ENCODE measurements at regions not wholly inside any gene's neighbourhood (a gene's known extent, or its start where the extent isn't known, plus 50 kb on each side); places are given as distances from the start of the nearest gene placed in this dataset.

GRCh38 chr2:118246726-118247125 lies 158.5 kb downstream of the INSIG2 start:
- TF ChIP-seq POLR2AphosphoS5 (IDR thresholded peaks at IDR 0.05): no peak
- TF ChIP-seq POLR2A (IDR thresholded peaks at IDR 0.05; ENCODE audit: low read depth): no peak
- TF ChIP-seq EP300 (IDR thresholded peaks at IDR 0.05): no peak
- no peak for TF ChIP-seq CTCF (IDR thresholded peaks at IDR 0.05)
- Histone ChIP-seq H3K4me1 (no peaks in the 10 kb centered on the region), H3K27ac (replicated peaks in 1 of 4) (no peak overlapping the region), H3K27me3 (peaks cover 0 to 30% (median 0%) of the 10 kb centered on the region in 4 donors), H3K9me3 (no peaks in the 10 kb centered on the region), H3K36me3 (no peaks in the 10 kb centered on the region), H3K4me3 (no peak overlapping the region)
- 79% methylated on average over 5 of the region's 5 CpGs for WGBS
- intact Hi-C loops (cut with DNase I): no loop called here
- DNase-seq (ENCODE audit: extremely low spot score): no peak

GRCh38 chr2:118246079-118246478 lies 157.8 kb downstream of the INSIG2 start:
- 85% methylated on average over 4 of the region's 4 CpGs for WGBS
- Histone ChIP-seq H3K27ac (replicated peaks in 1 of 4) (no peak overlapping the region), H3K4me1 (no peaks in the 10 kb centered on the region), H3K9me3 (no peaks in the 10 kb centered on the region), H3K36me3 (no peaks in the 10 kb centered on the region), H3K4me3 (no peak overlapping the region), H3K27me3 (peaks cover 0 to 30% (median 0%) of the 10 kb centered on the region in 4 donors)
- intact Hi-C loops (cut with DNase I): no loop called here
- no peak for TF ChIP-seq POLR2A (IDR thresholded peaks at IDR 0.05; ENCODE audit: low read depth)
- TF ChIP-seq CTCF (IDR thresholded peaks at IDR 0.05): no peak
- TF ChIP-seq EP300 (IDR thresholded peaks at IDR 0.05): no peak
- no peak for TF ChIP-seq POLR2AphosphoS5 (IDR thresholded peaks at IDR 0.05)
- no peak for DNase-seq (ENCODE audit: extremely low spot score)

- WGBS: 93% methylated on average over 1 of the region's 1 CpG
Measured at GRCh38 chr2:118244686-118245085, 156.4 kb downstream of the INSIG2 start.

DNA sequence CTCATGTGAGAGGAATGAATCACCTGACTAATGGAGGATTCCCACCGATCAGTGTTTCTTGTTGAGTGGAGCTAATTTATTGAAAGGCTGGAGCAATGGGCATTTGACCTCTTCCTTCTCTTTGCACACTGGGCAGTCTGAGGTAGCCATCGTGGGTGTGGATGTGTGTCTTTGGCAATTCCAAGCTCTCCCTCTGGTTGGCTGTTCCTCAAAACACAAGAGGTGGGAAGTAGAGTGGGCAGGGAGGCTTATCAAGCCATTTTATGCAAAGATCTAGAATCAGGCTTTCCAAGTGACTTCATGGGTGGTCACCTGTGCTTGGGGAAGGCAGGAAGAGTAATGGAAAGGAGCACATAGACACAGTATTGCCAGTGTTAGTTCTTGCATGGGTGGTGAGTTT lies 154.8 kb downstream of the INSIG2 start:
- TF ChIP-seq EP300 (IDR thresholded peaks at IDR 0.05): no peak
- no peak for TF ChIP-seq POLR2A (IDR thresholded peaks at IDR 0.05; ENCODE audit: low read depth)
- TF ChIP-seq CTCF (IDR thresholded peaks at IDR 0.05): no peak
- TF ChIP-seq POLR2AphosphoS5 (IDR thresholded peaks at IDR 0.05): no peak
- no peak for DNase-seq (ENCODE audit: extremely low spot score)
- Histone ChIP-seq H3K36me3 (no peaks in the 10 kb centered on the region), H3K27ac (replicated peaks in 1 of 4) (no peak overlapping the region), H3K4me3 (no peak overlapping the region), H3K27me3 (peaks cover 0 to 28% (median 0%) of the 10 kb centered on the region in 4 donors), H3K4me1 (no peaks in the 10 kb centered on the region), H3K9me3 (no peaks in the 10 kb centered on the region)
- 44% methylated on average over 2 of the region's 2 CpGs for WGBS
- intact Hi-C loops (cut with DNase I): no loop called here

More at GRCh38 chr2:118244686-118245085, 156.4 kb downstream of the INSIG2 start:
- H3K4me3 ChIP-seq: no peak overlapping the region
- peaks cover 0 to 23% (median 0%) of the 10 kb centered on the region in 4 donors for H3K27me3 ChIP-seq
- intact Hi-C loops (cut with DNase I): no loop called here
- no peaks in the 10 kb centered on the region for H3K4me1 ChIP-seq
- no peak for DNase-seq (ENCODE audit: extremely low spot score)
- no peaks in the 10 kb centered on the region for H3K36me3 ChIP-seq
- no peak overlapping the region for H3K27ac ChIP-seq (replicated peaks in 1 of 4)
- no peaks in the 10 kb centered on the region for H3K9me3 ChIP-seq
- TF ChIP-seq CTCF (IDR thresholded peaks at IDR 0.05) (no peak), POLR2AphosphoS5 (IDR thresholded peaks at IDR 0.05) (no peak), EP300 (IDR thresholded peaks at IDR 0.05) (no peak), POLR2A (IDR thresholded peaks at IDR 0.05; ENCODE audit: low read depth) (no peak)

DNA sequence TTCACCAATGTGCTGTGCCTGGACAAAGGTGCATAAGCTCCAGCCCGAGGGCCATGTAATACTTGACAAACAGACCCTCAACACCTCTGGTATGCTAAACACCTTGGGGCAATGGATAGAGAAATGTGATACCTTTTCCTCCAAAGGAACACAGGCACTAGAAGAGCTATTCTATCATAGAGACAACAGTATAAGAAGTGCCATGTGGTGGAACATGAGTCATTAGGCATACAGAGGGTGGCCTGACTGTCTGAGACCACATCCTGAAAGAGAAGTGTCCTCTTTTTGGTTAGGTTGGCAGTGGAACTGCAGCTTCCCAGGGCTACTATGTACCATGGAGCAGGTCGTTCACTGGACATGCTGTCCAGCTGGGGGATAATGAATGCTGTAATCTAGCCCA lies 153.9 kb downstream of the INSIG2 start:
- H3K27ac ChIP-seq (replicated peaks in 1 of 4): no peak overlapping the region
- H3K4me1 ChIP-seq: no peaks in the 10 kb centered on the region
- H3K4me3 ChIP-seq: no peak overlapping the region
- TF ChIP-seq EP300 (IDR thresholded peaks at IDR 0.05) (no peak), CTCF (IDR thresholded peaks at IDR 0.05) (no peak), POLR2AphosphoS5 (IDR thresholded peaks at IDR 0.05) (no peak), POLR2A (IDR thresholded peaks at IDR 0.05; ENCODE audit: low read depth) (no peak)
- no peaks in the 10 kb centered on the region for H3K9me3 ChIP-seq
- no peaks in the 10 kb centered on the region for H3K36me3 ChIP-seq
- H3K27me3 ChIP-seq: peaks cover 0 to 36% (median 0%) of the 10 kb centered on the region in 4 donors
- DNase-seq (ENCODE audit: extremely low spot score): no peak
- intact Hi-C loops (cut with DNase I): no loop called here
- 53% methylated on average over 2 of the region's 2 CpGs for WGBS

Measured in esophagus muscularis mucosa (tissue), 4 donors.